GM08714 (cell line): ENCODE measurements at regions not wholly inside any gene's neighbourhood (a gene's known extent, or its start where the extent isn't known, plus 50 kb on each side); places are given as distances from the start of the nearest gene placed in this dataset.

Source experiments
- H3K4me3 ChIP-seq: fragments of 200-500 bp; sonication (Bioruptor generic); 2 replicates; pipeline ENCODE4 v1.5.1; 2014; ENCODE audit warnings: mild to moderate bottlenecking, low read length, inconsistent platforms
- ZNF274 ChIP-seq: IDR thresholded peaks from 2 replicates; pipeline ENCODE4 v1.6.1; 2012; ENCODE audit warnings: mild to moderate bottlenecking, low read depth, low read length

DNA sequence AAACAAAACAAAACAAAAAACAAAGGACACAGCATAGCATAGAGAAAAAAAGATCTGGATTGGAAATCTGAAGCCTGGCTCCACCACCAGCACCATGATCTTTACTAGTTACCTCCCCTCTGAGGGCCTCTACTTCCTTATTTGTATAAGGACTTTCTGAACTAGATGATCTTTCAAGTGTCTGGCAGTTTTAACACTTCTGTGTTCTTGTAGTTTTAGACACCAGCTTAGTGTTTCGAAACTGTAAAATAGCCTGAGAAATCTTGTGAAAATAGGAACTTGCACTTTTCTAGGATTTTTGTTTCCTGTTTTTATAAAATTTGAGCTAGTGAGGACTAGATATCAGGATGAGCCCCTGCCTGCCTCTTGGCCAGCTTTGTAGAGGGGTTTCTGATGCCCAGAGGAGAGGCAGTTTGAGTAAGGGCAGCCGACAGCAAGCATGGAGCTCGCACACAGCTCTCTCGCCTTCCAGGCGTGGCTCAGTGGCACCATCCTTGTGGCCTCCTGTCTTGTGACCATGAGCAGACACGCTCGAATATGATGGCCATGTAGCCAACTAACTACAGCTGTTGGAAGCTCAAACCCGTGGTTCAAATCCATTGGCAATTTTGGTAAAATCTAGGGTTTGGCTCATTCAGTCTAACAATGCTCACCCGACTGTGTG, 319.0 kb downstream of the KCNRG start:
- TF ChIP-seq ZNF274, result no peak
- H3K4me3 ChIP-seq, result no peak overlapping the region

DNA sequence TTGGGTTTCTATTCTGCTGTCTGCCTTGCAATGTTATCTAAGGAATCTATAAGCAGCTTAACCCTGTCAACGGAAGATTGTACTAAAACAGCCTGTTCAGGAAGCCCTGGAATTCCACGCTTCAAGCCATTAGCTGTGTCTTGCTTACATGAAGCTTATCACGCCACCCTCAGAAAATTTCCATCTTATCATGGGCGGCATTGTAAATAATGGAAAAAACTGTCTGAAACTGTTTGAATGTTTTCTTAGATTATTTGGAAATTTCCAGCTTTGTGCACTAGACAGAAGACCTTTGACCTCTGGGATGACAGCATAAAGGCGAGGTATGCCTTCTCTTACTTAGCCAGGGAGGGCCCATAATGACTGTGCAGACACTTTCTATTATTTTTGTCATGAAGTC, 319.7 kb downstream of the KCNRG start:
- H3K4me3 ChIP-seq, result no peak overlapping the region
- no peak for TF ChIP-seq ZNF274

DNA sequence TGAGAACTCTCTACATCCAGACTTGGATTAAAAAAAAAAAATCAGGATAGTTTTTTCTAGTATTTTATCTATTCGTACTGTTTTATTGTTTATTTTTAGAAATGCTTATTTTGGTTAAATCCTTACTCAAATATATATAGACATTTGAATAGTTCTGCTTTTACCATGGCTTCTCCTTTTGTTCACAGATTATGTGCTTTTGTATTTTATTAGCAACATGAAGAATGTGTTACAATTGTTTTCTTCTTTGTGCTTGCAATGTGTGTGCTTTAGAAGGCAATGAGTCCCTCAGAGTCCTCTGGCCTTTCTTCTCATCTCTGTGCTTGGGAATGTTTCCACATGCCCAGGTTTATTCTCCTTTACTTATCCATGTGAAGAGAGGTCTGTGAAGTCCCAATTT, 324.0 kb downstream of the KCNRG start:
- TF ChIP-seq ZNF274, result no peak
- no peak overlapping the region for H3K4me3 ChIP-seq

DNA sequence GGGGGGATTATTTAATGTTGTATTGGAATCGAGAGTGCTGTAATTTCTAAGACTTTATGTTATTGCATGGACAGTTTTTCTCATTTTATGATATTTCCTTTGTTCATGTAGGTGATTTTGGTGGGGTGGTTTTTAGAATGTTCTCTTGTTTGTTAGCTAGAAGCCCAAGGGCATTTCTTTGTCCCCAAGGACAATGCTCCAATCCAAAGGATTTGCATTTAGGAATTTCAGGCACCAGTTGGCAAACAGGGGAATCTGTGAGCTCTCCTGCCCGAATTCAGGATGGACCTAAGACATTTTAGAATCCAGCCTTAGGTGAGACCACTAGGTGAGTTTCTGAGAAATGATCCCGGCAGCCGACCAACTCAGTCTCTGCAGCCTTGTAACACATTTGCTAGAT, 324.9 kb downstream of the KCNRG start:
- TF ChIP-seq ZNF274, result no peak
- no peak overlapping the region for H3K4me3 ChIP-seq

DNA sequence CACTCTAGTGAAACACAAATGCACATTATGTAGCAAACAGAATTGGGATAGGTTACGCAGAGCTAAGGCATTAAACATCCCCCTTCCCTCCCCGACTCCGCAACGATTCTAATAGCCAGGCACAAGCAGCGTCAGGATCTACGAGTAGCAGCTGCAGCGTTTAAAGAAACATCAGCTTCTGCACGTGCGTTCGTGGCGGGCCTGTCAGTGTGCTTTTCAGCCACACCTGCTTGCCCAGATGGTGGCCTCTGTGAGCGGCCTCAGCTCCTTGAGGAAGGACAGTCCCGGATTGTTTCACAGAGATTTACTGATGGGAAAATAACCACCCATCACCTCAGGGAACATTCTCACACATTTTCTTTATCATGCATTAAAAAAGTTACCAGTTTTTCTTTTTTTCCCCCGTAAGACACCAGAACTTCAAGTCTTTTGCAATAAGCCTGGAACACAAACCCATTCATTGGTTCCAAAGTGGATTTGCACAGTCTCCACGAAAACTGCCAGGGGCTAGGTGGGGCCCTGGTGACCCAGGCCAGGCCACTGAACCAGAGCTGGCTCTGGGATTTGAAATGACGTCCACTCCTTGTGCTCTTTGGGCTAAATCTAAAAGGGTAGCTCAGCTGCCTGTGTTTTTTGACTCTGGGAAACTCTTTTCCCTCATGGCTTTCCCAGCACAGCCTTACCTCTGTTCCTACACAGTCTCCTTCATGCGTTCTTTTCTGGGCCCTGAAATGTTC, 325.5 kb downstream of the KCNRG start:
- TF ChIP-seq ZNF274, result no peak
- no peak overlapping the region for H3K4me3 ChIP-seq

DNA sequence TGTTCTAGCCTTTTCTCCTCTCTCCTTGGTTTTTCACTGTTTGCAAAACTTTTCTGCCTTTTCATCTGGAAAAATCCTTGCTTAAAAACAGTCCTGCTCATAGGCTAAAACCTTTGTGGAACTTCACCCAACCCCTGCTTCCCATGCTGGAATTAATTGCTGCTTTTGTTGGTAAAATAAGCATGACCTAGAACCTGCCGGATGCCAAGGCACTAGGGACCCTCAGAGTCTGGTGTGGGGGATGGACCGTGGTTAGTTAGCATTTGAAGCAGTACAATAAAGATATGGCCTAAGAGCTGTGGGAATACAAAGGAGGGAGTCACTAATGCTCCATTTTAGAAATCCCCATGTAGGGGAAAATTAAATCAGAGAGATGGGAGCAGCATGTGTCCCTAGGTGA, 326.3 kb downstream of the KCNRG start:
- TF ChIP-seq ZNF274, result no peak
- H3K4me3 ChIP-seq, result no peak overlapping the region

DNA sequence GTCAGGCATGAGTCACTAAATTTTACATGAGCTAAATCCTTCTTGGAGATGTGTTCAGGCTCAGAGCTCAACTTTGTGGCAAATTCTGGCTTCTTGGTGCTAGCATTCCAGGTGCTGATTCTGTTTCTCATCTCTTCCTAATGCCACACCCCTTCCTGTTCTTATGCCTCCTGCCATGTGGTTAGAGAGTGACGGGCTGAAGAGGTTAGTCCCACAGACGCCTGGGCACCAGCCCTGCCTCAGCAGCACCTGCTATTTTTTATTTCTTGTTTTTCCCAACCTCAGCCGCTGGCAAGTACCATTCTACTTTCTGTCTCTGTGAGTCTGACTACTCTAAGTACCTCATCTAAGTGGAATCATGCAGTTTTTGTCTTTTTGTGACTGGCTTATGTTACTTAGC, 329.5 kb downstream of the KCNRG start:
- no peak for TF ChIP-seq ZNF274
- no peak overlapping the region for H3K4me3 ChIP-seq

DNA sequence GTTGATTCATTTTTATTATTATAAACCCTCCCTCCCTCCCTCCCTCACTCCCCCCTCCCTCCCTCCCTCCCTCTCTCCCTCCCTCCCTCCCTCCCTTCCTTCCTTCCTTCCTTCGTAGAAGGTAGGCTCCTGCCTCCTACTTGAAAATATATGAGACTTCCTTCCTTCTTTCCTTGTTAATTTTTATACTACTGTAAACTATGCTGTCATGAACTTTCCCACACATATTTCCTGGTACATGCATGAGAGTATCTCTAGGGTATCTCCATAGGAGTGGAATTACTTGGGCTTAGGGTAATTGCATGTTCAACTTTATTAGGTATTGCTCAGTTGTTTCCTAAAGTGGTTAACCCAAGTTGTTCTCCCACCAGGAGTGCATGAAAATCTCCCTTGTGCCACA, 330.6 kb downstream of the KCNRG start:
- no peak for TF ChIP-seq ZNF274

DNA sequence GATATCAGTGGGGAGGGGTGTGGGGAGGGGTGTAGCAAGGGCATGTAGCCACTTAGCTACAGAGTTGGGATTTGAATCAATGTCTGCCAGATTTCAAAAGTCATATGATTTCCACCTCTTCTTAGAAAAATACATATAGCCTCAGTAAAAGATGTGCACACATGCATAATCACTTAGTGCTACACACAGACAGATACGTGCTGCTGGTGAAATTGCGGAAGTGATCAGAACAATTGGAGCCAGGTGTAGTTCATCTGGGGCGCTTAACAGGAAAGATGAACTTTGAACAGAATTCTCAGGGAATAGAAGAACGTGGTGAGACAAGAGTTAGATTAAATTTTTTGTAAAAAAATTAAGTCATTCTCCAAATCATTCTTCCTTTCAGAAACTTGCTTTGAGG, 333.1 kb downstream of the KCNRG start:
- TF ChIP-seq ZNF274, result no peak
- no peak overlapping the region for H3K4me3 ChIP-seq

More for the DNA sequence above, 330.6 kb downstream of the KCNRG start:
- no peak overlapping the region for H3K4me3 ChIP-seq

DNA sequence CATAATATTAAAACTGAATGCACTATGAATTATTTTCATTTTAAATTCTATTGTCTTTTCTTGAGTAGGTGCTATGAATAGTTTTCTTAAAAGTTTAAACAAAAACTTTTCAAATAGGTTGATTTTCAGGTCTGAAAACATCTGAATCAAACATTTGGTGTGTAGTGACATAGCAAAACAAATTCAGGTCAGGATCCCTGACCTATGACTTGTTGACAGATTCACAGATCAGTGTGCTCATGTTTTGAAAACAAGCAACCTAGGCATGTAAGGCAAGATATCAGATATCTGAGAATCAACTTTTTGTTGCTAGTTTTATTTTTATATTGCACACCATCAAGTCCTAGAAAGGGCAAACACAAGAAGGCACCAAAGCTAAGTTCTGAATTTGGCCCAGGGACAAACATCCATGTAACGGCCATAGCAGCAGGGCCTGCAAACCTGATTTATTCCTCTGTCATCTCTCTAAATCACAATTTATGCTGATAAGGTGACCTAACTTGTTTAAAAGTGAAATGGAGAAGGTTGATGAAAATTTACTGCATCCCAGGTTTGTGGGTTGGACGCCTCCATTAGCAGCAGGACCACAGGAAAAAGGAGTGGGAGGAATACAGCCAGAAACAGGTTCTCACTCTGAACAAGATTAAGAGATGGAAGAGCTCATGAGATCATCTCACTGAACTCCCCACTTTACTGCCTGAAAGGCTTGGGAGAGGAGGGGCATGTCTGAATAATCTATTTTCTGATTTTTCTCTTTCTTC, 337.7 kb downstream of the KCNRG start:
- no peak for TF ChIP-seq ZNF274
- H3K4me3 ChIP-seq, result no peak overlapping the region

DNA sequence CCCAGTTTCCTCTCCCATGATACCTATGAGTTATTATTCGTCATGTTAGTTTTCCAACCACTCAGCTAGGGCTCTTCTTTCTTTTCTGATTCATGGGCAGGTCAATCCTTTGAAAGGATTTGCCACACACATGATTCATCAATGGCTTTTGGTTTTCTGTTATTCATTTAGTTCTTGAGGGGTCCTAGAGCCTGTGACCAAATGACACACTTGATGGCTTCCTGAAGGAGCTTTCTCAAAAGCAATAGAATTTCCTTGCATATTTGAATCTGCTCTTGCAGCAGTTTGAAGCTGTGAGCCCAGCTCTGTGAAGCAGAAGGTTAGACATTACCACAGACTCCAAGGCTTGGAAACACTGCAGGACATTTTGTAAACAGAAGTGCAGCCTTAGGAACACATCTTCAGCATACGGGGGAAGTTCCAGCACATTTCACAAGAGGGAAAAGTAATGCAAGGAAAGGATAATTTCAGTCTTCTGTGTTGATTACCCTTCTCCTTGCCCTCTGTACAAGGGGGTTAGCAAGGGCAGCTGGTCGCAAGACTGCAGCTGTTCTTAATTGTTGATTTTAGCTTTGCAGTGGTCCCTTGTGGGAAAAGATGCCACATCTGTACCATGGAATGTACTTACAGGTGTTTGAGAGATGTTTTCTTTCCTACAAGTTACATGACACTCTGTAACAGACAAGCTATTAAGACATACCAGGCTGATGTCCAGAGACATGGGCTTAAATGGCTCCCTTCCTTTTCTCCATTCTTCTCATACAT, 338.6 kb downstream of the KCNRG start:
- no peak for TF ChIP-seq ZNF274
- H3K4me3 ChIP-seq, result no peak overlapping the region

DNA sequence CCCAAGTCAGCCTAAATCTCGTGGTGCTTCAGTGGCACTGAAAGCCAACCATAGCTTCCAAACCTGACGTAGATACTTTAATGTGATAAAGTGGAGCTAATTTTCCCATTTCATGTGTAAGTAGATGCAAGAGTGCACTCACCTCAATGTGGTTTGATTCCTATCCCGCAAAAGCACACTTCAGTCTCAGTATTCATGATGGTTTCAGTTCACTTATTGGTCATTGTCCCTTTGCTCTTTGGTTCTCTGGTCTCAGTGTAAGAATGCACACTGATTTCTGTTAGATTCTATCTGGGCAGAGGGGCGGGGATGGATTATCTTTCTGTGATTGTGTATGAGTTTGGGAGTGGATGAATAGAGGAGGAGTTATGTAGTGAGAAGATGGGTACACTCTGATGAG, 340.6 kb downstream of the KCNRG start:
- no peak overlapping the region for H3K4me3 ChIP-seq
- no peak for TF ChIP-seq ZNF274

DNA sequence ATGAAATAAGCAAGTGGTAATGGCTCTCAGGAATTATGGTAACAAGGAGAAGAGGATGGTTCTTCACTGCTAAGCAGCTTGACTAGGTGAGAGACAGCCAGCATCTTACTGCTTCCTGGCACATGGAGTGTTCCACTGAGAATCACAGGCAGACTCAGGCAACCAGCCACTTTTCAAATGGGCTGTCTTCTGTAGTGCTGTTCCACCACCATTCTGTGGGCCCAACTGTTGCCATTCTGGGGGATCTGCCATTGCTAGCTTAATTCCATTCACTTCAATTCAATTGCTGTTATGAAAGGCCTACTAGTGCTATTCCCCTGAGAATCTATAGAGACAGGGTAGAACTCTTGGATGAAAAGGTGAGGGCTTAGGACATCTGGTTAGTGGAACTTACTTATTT, 341.9 kb downstream of the KCNRG start:
- no peak for TF ChIP-seq ZNF274
- H3K4me3 ChIP-seq, result no peak overlapping the region

DNA sequence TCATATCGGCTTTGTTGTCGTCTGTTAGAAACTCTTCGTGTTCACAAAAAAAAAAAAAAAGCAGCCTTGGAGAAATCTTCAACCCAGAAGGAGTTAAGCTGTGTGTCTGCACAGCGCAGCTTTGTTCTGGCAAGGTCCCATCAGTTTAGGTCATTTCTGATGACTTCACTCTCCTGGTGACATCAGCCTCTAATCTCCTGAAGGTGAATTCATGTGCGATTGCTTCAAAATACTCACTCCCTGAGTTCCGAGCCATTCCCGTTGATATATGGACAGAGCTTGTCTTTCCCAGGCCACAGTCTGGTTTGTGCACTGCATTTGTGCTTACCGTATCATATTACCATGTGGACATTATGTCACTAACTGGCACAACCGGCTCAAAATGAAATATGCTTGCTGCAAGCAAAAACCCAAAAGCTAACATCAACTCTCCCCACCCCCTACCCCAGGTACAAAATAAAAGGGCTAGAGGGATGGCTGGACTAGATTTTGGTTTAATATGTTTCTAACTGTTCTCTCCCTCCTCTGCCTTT, 342.4 kb downstream of the KCNRG start:
- no peak overlapping the region for H3K4me3 ChIP-seq
- no peak for TF ChIP-seq ZNF274
